Thyroid gland (tissue), 4 donors: ENCODE measurements at regions not wholly inside any gene's neighbourhood (a gene's known extent, or its start where the extent isn't known, plus 50 kb on each side); places are given as distances from the start of the nearest gene placed in this dataset.
"Not testable (repeated sequence)": the region's sequence is repeated elsewhere in the genome, so short reads cannot be mapped to it uniquely, and the experiment has no call there.

Experiments used
- DNase-seq, 2 donors: peaks; one replicate each; pipeline ENCODE4 v3.0.0-alpha.2; 2019
- H3K27ac ChIP-seq, 3 donors: fragments of 200-600 bp; sonication (generic); 1 replicate in 2 of 3; 2 replicates in 1 of 3; pipeline ENCODE4 v1.5.1; 2016 to 2019; ENCODE audit warnings: mild to moderate bottlenecking in 1 of 3, moderate library complexity in 1 of 3
- H3K27me3 ChIP-seq: fragments of 200-600 bp; sonication (generic); one replicate; pipeline ENCODE4 v1.5.1; 2019
- H3K36me3 ChIP-seq, 2 donors: fragments of 200-600 bp; sonication (generic); one replicate each; pipeline ENCODE4 v1.5.1; 2016 to 2019
- H3K4me1 ChIP-seq, 2 donors: fragments of 200-600 bp; sonication (generic); one replicate each; pipeline ENCODE4 v1.5.1; 2017 to 2019
- H3K4me3 ChIP-seq, 3 donors: fragments of 200-600 bp; sonication (generic); replicated peaks in 1 of 3; 1 replicate in 2 of 3; 2 replicates in 1 of 3; pipeline ENCODE4 v1.5.1; 2016; ENCODE audit warnings: mild to moderate bottlenecking in 1 of 3
- H3K9me3 ChIP-seq: fragments of 200-600 bp; sonication (generic); one replicate; pipeline ENCODE4 v1.5.1; 2017
- CTCF ChIP-seq, 6 experiments: fragments of 200-600 bp in 3 of 6; fragments of 450-650 bp in 3 of 6; sonication (generic) in 3 of 6; IDR thresholded peaks; one replicate each; pipeline ENCODE4 v1.5.1; 2016 to 2019; ENCODE audit warnings: antibody characterized with exemption in 6 of 6, mild to moderate bottlenecking in 2 of 6, inconsistent platforms in 1 of 6, moderate library complexity in 1 of 6
- POLR2A ChIP-seq, 2 donors: fragments of 450-650 bp; IDR thresholded peaks; one replicate each; pipeline ENCODE4 v1.6.1; 2017; ENCODE audit warnings: antibody characterized with exemption in 2 of 2, mild to moderate bottlenecking in 2 of 2, moderate library complexity in 1 of 2
- WGBS, 2 donors: methylation state at CpG; one replicate each; pipeline ENCODE4 v1.1.5; 2017; 5-methylcytosine and 5-hydroxymethylcytosine counted together
- intact Hi-C: fragments of 100-400 bp; cut with DNase I; formaldehyde crosslinking; loops from one replicate; pipeline ENCODE4 v1.15.1; 2023

- WGBS, 2 donors = 82 to 84% methylated on average over 4 of the region's 4 CpGs
- H3K4me1 ChIP-seq = no peaks in the 10 kb centered on the region
- DNase-seq = no peak
- no peak for TF ChIP-seq CTCF (IDR thresholded peaks at IDR 0.05)
- no peak for TF ChIP-seq POLR2A (IDR thresholded peaks at IDR 0.05)
- intact Hi-C loops = no loop called here
- no peak overlapping the region for H3K4me3 ChIP-seq
- no peaks in the 10 kb centered on the region for H3K27me3 ChIP-seq
- H3K36me3 ChIP-seq = no peaks in the 10 kb centered on the region
- no peaks in the 10 kb centered on the region for H3K9me3 ChIP-seq
- no peak overlapping the region for H3K27ac ChIP-seq
These were observed 518.8 kb upstream of the SOX9 start for GRCh38 chr17:71601894-71602504.

- Histone ChIP-seq H3K4me3 (no peak overlapping the region), H3K4me1 (no peaks in the 10 kb centered on the region), H3K27ac (no peak overlapping the region), H3K9me3 (no peaks in the 10 kb centered on the region), H3K27me3 (no peaks in the 10 kb centered on the region), H3K36me3 (no peaks in the 10 kb centered on the region)
- TF ChIP-seq CTCF (IDR thresholded peaks at IDR 0.05) (no peak), POLR2A (IDR thresholded peaks at IDR 0.05) (no peak)
- no peak for DNase-seq
- intact Hi-C loops = no loop called here
These were observed 506.8 kb upstream of the SOX9 start for GRCh38 chr17:71613996-71614395.

GRCh38 chr17:71615820-71616219 is 505.0 kb upstream of the SOX9 start:
- TF ChIP-seq CTCF (IDR thresholded peaks at IDR 0.05) (no peak), POLR2A (IDR thresholded peaks at IDR 0.05) (no peak)
- H3K4me3 ChIP-seq = no peak overlapping the region
- no peaks in the 10 kb centered on the region for H3K4me1 ChIP-seq
- DNase-seq = no peak
- H3K27me3 ChIP-seq = no peaks in the 10 kb centered on the region
- intact Hi-C loops = no loop called here
- no peak overlapping the region for H3K27ac ChIP-seq
- no peaks in the 10 kb centered on the region for H3K9me3 ChIP-seq
- H3K36me3 ChIP-seq = no peaks in the 10 kb centered on the region
- 81 to 89% methylated on average over 4 of the region's 4 CpGs for WGBS, 2 donors

- intact Hi-C loops, H3K27me3 ChIP-seq, DNase-seq, H3K36me3 ChIP-seq, H3K4me1 ChIP-seq, H3K9me3 ChIP-seq, H3K4me3 ChIP-seq, H3K27ac ChIP-seq: not testable (repeated sequence)
These were observed 503.1 kb upstream of the SOX9 start for GRCh38 chr17:71617767-71618166.

GRCh38 chr17:71625330-71625729 is 495.5 kb upstream of the SOX9 start:
- 47 to 73% methylated on average over 1 of the region's 1 CpG for WGBS, 2 donors
- Histone ChIP-seq H3K27ac (no peak overlapping the region), H3K9me3 (no peaks in the 10 kb centered on the region), H3K4me1 (peaks cover 6 to 7% of the 10 kb centered on the region in 2 donors), H3K27me3 (no peaks in the 10 kb centered on the region), H3K36me3 (no peaks in the 10 kb centered on the region), H3K4me3 (no peak overlapping the region)
- intact Hi-C loops = no loop called here
- peak; percentile 3 to 16 for DNase-seq
- TF ChIP-seq CTCF (IDR thresholded peaks at IDR 0.05) (no peak), POLR2A (IDR thresholded peaks at IDR 0.05) (no peak)

- H3K4me3 ChIP-seq = no peak overlapping the region
- TF ChIP-seq CTCF (IDR thresholded peaks at IDR 0.05) = no peak
- TF ChIP-seq POLR2A (IDR thresholded peaks at IDR 0.05) = no peak
- no peaks in the 10 kb centered on the region for H3K27me3 ChIP-seq
- no peak overlapping the region for H3K27ac ChIP-seq
- H3K36me3 ChIP-seq = no peaks in the 10 kb centered on the region
- H3K9me3 ChIP-seq = no peaks in the 10 kb centered on the region
- no peak for DNase-seq
- WGBS, 2 donors = 50 to 62% methylated on average over 1 of the region's 1 CpG
- intact Hi-C loops = no loop called here
- peaks cover 6 to 7% of the 10 kb centered on the region in 2 donors for H3K4me1 ChIP-seq
These were observed 492.5 kb upstream of the SOX9 start for GRCh38 chr17:71628306-71628705.
